ENCODE measurements at regions not wholly inside any gene's neighbourhood (a gene's known extent, or its start where the extent isn't known, plus 50 kb on each side); places are given as distances from the start of the nearest gene placed in this dataset.
"Not testable (repeated sequence)": the region's sequence is repeated elsewhere in the genome, so short reads cannot be mapped to it uniquely, and the experiment has no call there.

DNA sequence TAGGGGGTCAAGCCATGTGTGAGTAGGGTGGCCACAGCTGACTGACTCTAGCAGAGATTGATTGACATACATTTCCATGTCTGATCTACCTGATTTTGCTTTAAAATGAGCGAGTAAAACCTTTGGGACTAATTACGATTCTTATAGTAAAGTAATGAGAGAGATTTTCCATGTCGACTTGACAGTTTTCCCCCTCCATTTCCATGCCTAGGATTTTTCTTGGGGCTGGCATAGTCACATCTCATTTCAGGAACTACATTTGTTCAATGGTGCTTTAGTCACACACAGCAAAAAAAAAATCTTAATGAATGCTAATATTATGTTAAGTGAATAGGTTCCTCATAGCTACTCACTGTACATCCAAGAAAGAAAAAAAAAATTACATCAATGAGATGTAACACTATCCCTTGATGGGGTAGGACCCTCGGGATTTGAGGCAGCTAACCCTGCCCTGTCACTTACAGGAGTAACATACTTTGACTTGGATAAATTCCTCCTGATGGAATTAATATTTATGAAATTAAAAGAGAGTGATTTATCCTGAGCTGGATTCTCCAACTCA, 690.9 kb downstream of the TDRD15 start:
- DNase-seq, result no peak

DNA sequence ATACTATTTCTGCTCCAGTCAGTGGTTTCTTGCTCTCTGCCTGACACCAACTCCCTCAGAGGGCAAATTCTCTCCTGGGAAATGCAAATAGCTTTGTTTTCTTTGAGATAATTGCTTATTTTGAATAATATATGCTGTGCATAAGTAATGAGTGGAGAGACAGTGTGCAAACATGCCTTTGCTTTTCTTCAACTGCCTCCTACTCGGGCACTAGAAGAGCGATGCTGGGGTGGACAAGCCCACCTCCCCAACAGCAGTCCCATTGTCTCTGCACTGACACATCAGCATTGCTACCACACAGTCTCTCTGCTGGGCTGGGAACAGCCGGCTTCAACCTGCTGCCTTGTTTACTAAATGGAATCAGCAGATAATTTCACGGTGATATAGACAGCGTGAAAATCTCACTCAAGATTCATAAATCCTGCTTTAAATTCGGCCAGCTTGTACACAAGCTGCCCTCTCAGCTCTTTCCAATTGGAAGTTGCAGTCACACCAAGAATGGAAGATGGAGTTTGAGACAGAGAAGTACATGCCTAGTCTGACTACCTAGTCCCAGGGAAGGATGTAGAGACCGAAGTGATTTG, 694.5 kb downstream of the TDRD15 start:
- no peak for DNase-seq

DNA sequence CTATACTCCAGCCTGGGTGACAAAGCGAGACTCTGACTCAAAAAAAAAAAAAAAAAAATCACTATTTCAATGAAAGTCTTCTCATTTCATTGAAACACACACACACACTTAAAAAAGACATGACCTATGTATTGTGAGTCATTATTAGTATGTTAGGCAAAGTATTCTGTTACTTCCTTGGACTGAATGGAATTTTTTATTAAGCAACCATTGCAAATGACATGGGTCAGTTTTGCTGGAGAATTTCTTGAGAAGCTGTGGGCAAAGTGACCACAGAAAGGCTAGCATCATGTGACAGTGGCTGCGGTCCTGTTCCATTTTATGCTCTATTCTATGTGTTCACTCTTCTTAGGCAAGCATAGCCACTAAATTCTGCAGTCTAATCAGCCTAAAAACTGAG, 695.7 kb downstream of the TDRD15 start:
- DNase-seq, result no peak

DNA sequence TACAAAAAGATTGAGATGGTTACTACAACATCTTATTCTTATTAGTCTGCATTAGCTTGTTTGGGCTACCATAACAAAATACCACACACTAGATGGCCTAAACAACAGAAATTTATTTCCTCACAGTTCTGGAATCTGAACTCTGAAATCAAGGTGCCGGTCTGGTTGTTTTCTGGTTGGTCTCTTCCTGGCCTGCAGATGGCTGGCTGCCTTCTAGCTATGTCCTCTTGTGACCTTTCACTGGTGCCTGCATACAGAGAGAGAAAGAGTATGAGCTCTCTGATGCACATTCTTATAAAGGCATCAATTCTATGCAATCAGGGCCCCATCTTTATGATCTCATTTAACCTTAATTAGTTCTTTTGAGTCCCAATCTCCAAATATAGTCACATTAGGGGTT, 696.5 kb downstream of the TDRD15 start:
- DNase-seq, result no peak

DNA sequence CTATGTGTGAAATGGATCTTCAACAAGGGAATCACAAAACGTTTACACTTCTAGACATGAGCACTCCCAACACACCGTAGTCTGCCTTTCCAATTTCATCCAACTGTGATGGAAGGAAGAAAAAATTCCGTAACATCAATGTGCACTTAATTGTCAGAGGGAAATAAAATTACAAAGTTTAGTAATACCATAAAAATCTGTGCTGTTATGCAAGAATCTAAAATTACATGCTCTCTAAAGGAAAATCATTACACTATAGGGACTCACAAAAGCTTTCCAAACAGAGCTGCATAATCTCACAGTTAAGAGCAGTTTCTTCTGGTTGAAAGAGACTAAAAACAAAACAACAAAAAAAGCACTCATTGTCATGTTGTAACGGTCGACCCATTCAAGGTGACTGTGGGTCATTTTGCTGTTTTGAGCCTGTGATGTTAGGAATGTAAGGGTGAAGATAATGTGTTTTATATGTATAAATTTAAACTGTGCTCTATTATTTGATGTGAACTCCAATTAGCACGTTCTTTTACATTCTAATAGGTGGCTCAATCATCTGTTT, 698.0 kb downstream of the TDRD15 start:
- no peak for DNase-seq

DNA sequence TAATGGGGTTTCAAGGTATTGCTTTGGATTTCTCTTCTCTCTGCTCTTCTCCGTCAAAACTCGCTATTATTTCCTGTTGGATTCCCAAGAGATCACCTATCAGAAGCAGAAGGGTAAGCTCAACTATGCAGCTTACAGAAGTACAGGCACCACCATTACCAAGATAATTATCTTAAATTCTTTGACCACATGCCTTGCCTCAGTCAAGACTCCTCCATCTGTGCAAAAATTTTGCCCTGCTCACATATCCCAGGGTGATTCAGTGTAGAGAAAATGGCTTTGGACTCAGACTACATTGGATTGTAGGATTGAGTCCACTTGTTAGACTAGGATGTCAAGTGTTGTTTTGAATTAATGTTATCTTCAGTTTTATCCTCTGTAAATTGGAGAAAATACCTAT, 698.7 kb downstream of the TDRD15 start:
- DNase-seq, result no peak

DNA sequence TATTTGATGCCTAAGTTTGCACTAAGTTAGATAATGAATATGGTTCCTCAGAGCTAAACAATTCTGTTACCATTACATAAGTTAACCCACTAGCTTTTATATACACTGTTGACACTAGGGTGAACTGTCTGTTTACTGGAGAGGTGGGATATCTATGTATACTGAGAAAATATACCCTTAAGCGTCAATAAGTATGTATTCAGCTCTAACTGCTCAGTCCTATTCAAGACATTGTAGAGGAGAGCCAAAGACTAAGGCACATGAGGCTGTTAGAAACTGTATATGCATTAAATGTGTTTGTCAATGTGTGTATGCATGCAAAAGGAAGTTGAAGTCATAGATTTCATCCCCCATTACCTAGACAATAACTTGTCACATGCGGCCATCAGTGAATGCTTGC, 710.0 kb downstream of the TDRD15 start:
- no peak for DNase-seq

DNA sequence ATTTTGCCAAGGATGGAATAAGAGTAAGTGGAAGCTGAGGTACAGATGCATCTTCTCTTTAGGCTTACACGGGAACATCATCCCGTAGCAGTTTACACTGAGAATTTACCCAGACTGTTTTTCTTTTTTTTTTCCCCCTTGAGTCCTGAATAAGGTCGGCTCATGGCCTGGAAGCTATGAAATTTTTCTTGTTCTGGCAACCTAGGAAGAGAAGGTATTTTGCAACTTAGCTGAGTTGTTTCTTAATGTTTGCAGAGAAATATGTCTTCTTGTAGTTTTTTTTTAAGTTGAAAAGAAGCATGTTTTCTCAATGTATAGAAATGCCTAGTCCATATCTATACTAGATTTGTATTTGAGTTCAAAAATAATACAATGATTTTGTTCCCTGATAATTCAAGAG, 712.5 kb downstream of the TDRD15 start:
- no peak for DNase-seq

DNA sequence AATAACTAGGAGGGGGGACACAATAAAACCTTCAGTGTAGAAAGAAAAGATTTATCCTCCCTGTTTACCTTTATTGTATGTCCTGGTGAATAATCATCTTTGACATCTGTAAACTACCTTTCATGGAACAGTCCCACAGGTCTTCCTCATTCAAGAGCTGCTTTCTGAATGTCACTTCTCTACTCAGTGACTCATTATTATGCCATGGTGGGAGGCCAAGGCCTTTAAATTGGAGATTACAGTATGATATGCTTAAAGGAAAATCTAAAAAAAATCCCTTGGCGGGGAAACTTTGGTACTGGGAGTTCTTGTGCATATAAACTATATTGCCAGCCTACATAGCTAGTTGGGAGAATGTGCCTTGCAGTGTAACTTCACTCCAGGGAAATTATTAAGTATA, 713.0 kb downstream of the TDRD15 start:
- no peak for DNase-seq

DNA sequence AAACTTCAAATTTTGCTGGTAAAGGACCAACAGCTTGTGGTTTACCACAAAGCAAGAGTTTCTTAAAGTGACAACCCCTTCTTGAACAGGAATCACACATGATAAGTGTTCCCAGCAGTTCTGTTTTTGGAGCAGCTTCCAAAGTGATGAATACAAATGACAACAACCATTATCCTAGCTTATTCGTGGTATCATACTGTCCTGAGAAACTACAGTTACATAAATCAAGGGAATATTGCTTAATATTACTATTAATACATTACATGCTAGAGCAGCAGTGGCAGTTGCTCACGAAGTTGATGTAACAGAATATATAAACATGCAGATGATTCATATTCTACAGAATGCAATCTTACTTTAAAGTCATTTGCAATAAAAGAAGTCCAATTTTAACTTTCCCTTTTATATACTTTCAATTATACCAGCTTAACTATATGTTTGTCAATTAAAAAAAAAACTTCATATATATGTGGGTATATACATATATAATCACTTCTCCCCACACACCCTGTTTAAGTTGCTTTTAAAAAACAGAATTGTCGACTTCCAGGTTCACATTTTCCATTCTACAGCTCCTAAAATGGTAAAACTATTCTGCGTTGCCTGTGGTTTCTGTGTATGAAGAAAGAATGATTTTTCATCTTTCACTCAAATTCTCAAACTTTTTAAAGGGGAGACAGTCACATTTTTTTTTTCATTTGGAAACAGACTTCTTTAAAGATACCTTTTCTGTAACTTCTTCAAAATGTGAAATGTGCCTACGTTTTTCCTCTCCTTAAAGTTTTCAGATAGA, 713.6 kb downstream of the TDRD15 start:
- DNase-seq, result no peak

DNA sequence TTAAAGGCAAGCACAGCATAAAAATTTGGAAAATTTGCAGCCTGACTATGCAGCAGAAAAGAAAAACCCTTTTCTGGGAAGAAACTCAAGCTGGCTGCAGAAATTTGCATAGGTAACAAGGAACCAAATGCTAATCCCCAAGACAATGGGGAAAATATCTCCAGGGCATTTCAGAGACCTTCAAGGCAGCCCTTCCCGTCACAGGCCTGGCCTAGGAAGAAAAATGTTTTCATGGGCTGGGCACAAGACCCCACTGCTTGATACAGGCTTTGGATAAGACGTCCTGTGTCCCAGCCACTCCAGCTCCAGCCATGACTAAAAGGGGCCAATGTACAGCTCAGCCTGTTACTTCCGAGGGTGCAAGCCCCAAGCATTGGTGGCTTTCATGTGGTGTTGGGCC, 717.6 kb downstream of the TDRD15 start:
- no peak for DNase-seq

DNA sequence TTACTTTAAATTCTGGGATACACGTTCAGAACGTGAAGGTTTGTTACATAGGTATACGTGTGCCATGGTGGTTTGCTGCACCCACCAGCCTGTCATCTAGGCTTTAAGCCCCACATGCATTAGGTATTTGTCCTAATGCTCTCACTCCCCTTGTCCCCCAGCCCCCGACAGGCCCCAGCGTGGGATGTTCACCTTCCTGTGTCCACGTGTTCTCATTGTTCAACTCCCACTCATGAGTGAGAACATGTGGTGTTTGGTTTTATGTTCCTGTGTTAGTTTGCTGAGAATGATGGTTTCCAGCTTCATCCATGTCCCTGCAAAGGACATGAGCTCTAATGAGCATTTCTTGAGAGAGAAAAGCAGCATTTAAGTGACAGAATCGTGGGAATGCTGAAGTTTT, 726.6 kb downstream of the TDRD15 start:
- DNase-seq, result not testable (repeated sequence)

DNA sequence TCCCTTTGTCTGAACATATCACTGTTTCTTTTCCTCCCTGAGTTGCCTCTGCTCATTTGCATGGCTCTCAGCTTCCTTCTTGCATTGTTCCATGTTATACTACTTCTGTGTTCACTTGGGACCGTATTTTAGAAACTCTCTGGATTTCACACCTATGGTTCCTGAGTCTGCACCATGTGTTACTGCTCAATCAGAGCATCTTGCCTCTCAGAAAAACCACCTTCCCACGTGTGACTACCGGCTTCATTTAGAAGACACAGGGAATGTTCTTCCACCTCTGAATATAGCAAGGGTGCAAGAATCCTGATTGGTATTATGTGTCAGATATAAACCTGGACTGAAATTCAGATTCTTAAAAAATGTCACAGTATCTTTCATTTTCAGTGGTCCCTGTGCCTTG, 731.2 kb downstream of the TDRD15 start:
- DNase-seq, result no peak

DNA sequence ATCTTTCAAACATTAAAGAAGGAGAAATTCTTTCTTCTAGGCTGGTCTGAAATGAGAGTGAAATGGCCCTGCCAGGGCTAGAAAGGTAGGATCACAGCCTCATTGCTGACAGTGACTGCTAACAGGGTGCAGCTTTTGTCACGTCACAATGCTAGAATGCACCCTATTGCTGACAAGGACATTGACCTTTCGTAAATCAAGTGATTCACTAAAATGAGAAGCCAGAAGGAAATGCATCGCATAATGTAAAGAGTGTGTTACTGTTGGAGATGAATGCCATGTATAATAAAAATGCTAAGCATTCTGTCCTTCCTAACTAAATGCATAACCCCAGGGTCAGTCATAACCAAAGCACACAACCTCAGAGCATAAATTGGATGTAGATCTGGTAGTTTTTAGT, 732.9 kb downstream of the TDRD15 start:
- no peak for DNase-seq

DNA sequence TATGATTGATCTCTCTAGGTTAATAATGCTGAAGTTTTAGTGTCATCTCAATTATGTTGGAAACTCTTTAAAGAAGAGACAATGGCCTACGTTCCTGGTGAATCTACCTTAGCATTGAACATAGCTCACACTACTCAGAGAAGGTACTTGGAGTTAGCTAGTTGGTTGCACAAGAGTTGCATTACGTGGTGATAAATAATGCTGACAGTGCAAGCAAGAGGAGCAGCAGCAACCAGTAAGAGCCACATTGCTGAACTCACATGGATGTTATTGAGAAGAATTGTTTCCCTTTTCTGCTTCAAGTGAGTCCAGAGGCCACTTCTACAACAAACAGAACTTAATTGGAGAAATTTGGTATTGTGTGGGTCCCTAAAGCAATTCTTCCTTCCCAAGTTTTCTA, 737.1 kb downstream of the TDRD15 start:
- DNase-seq, result no peak

DNA sequence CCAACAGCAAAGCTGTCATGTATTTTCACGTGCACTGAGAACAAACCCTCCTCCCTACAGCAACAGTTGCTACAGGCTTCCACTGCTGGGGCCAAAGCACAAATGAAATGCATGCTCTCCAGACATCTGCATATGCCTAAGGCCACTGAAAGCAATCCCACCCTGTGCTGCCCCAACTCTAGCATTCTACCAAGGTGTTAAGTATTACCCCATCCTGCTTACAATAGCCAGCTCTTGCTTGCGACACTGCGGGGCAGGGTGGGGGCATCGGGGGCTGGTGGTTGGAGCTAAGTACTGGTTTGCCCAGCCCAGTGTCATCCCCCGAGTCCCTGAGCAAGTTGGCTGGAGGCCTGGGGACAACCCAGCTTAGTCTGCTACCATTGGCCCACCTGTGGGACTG, 742.5 kb downstream of the TDRD15 start:
- DNase-seq, result no peak

DNA sequence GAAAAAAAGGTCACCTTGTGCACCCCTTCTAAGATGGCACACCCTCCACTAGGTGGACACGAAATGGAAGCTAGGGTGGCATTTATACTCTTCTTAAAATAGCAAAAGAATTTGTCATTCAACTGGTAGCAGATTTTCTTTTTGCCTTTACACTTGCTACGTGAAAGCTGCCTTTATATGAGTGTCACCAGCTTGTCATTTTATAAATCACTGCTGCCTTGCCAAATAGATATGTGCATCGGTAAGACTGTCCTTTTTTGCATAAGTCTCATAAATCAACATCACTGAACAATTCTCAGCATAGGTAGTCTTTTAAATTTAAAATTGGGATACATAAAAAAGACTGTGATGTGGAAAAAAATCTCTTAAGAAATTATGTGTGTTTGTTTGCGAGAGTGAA, 764.1 kb downstream of the TDRD15 start:
- no peak for DNase-seq

DNA sequence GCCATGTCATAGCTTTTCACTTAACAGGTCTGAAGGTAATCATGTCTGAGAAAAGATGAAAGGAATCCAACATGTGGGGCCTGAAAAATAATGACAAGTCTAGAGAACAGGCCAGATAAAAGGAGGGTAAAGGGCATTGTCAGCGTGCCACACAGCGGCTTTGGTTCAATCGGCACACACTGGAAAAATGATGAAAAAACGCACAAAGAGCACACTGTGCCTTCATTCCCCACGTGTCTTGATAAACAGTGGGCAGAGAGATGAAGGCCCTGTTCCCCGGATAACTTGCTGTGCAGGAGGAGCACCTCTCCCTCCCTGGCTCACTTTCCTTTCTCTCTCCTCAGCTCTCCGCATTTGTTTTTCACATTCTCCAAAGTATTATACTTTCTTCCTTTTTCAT, 766.3 kb downstream of the TDRD15 start:
- no peak for DNase-seq

DNA sequence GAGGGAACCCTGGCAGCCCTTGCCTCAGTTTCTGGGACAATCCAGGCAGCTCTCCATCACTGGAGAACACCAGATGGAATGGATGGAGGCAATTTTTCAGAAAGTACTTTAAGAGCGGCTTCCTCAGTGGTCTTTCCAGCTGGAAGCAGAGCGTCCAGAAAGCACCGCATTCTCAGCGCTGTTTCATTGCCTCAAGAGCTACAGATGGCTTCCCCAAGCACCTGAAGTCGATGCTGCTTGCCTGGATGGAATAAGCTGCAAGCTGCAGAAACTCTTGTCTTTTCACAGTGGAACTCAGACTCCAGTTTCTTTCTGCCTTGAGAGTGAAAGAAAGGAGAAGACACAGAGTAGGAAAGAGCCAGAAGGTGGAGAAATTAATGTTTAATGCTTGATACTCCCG, 766.9 kb downstream of the TDRD15 start:
- no peak for DNase-seq

DNA sequence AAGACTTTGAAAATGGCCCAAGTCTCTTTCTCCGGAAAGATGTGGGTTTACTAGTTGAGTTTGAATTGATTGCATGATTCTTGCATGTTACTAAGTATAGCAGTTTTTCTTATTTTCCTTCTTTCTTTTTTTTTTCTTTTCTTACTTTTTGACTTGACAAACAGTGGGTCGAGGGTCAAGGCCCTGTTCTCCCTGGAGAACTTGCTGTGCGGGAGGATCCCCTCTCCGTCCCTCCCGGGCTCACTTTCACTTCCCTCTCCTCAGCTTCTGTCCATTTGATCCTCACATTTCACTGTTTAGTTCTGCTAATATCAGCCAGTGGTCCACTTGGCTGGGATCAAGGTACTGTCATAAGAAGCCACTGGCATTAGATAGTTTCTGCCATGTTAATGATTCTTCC, 767.4 kb downstream of the TDRD15 start:
- no peak for DNase-seq

DNA sequence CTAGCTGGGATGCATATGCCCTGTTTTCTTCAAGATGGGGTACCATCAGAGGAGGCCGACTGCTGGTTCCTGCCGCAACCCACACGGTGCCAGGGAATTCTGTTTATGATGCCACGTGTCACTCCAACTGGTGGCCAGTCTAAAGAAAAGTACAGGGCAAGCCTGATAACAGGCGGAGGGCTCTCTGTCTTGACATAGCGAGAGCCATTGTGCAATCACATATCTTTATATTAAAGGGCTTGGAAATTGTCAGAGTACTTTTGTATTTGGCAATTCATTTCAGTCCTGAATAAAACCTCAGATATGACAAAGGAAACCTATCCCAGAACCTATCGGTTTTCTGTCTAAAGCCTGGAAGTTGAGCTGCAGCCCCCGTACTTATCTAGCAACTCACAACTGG, 768.4 kb downstream of the TDRD15 start:
- DNase-seq, result no peak

DNA sequence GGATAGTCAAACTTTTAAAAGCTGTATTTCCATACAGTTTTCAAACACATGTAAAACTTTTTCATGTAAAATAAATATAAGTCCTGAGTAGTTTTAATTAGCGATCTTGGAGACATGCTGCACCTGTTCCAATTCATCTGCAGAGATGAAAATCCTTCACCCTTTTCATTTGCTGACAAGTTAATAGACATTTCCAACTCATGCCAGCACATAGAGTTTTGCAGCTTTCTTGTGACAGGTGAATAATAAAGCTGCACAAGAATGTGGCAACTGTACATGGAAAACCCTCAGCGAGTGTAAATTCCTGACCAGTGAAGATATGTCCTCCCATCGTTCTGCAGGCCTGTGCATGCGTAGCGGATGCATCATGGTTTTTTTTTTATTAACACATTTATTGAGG, 771.4 kb downstream of the TDRD15 start:
- DNase-seq, result no peak

DNA sequence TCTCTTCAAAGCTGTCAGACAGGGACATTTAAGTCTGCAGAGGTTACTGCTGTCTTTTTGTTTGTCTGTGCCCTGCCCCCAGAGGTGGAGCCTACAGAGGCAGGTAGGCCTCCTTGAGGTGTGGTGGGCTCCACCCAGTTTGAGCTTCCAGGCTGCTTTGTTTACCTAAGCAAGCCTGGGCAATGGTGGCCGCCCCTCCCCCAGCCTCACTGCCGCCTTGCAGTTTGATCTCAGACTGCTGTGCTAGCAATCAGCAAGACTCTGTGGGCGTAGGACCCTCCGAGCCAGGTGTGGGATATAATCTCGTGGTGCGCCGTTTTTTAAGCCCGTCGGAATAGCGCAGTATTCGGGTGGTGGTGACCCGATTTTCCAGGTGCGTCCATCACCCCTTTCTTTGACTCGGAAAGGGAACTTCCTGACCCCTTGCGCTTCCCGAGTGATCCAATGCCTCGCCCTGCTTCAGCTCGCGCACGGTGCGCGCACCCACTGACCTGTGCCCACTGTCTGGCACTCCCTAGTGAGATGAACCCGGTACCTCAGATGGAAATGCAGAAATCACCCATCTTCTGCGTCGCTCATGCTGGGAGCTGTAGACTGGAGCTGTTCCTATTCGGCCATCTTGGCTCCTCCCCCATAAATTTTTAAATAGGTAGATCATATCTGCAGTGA, 785.1 kb downstream of the TDRD15 start:
- not testable (repeated sequence) for DNase-seq
